Activated CD8-positive, alpha-beta T cell treated with anti-CD3 and anti-CD28 coated beads for 36 hours (primary cell): ENCODE measurements at regions not wholly inside any gene's neighbourhood (a gene's known extent, or its start where the extent isn't known, plus 50 kb on each side); places are given as distances from the start of the nearest gene placed in this dataset.
"Not testable (repeated sequence)": the region's sequence is repeated elsewhere in the genome, so short reads cannot be mapped to it uniquely, and the experiment has no call there.

ENCODE experiments used
- ATAC-seq: fragments of 200-7000 bp; cut with Tn5 transposase; one replicate; pipeline ENCODE4 v1.10.0; 2021; ENCODE audit warnings: mild to moderate bottlenecking, moderate library complexity
- CTCF ChIA-PET: fragments of 350-600 bp; sonication (Branson Sonifier 250); formaldehyde crosslinking; loops from one replicate; lab custom pipeline; 2021; ENCODE audit warnings: antibody characterized with exemption; lab: Charles Lee
- POLR2A ChIA-PET: fragments of 350-600 bp; sonication (Branson Sonifier 250); formaldehyde crosslinking; loops from one replicate; lab custom pipeline; 2021; ENCODE audit warnings: antibody characterized with exemption; lab: Charles Lee
- DNase-seq: peaks from one replicate; pipeline ENCODE4 v3.0.0-alpha.2; 2020
- H3K27ac Mint-ChIP-seq: one replicate; pipeline ENCODE4 v1.8.0; 2021; ENCODE audit warnings: mild to moderate bottlenecking, mixed read lengths
- H3K27me3 Mint-ChIP-seq: one replicate; pipeline ENCODE4 v1.8.0; 2021; ENCODE audit warnings: mixed read lengths
- H3K36me3 Mint-ChIP-seq: one replicate; pipeline ENCODE4 v1.8.0; 2021; ENCODE audit warnings: low read depth, mixed read lengths
- H3K4me1 Mint-ChIP-seq: one replicate; pipeline ENCODE4 v1.8.0; 2021; ENCODE audit warnings: low read depth, mixed read lengths
- H3K4me3 Mint-ChIP-seq: one replicate; pipeline ENCODE4 v1.8.0; 2021; ENCODE audit warnings: mild to moderate bottlenecking, moderate library complexity, mixed read lengths
- H3K9me3 Mint-ChIP-seq: one replicate; pipeline ENCODE4 v1.8.0; 2021; ENCODE audit warnings: mixed read lengths
- intact Hi-C: fragments of 100-400 bp; cut with micrococcal nuclease; formaldehyde crosslinking; loops from one replicate; pipeline ENCODE4 v1.10.0; 2022
- TF ChIP-seq, protein P1 (sequence below): fragments of 200-600 bp; IDR thresholded peaks from one replicate; pipeline ENCODE4 v1.8.0; 2022; ENCODE audit warnings: antibody characterized with exemption, mild to moderate bottlenecking

DNA sequence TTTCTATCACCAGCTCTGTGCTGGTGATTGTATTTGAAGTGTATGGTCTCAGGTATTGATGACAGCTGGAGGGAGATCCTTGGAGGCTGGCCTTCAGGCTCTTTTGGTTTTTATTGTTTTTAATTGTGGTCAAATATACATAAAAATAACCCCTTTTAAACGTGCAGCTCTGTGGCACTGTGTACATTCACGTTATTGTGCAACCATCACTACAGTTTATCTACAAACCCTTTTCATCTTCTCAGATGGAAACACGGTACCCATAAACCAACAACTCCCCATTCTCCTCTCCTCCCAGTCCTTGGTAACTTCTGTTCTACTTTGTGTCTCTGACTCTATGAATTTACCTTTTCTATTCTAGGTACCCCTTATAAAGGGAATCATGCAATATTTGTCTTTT is 79.3 kb upstream of the ATP8B1 start:
- no peak overlapping the region for H3K4me3 Mint-ChIP-seq
- no peaks in the 10 kb centered on the region for H3K36me3 Mint-ChIP-seq
- CTCF ChIA-PET = interaction anchor here (0.6 to 3.4 kb wide), 43 partner anchors 9 to 452 kb away, joined by 3 to 24 read pairs (median 4); partner anchors contain the start of gene NEDD4L
- DNase-seq = no peak
- peaks cover 7% of the 10 kb centered on the region for H3K27me3 Mint-ChIP-seq
- H3K27ac Mint-ChIP-seq = no peak overlapping the region
- H3K4me1 Mint-ChIP-seq = no peaks in the 10 kb centered on the region
- intact Hi-C loops = loop anchor here (5.0 kb wide), 2 partner anchors 240 to 255 kb away; no protein-coding TSS in a partner anchor
- no peak for ATAC-seq
- POLR2A ChIA-PET = no interaction called here
- peaks cover 2% of the 10 kb centered on the region for H3K9me3 Mint-ChIP-seq
- TF ChIP-seq, protein P1, sequence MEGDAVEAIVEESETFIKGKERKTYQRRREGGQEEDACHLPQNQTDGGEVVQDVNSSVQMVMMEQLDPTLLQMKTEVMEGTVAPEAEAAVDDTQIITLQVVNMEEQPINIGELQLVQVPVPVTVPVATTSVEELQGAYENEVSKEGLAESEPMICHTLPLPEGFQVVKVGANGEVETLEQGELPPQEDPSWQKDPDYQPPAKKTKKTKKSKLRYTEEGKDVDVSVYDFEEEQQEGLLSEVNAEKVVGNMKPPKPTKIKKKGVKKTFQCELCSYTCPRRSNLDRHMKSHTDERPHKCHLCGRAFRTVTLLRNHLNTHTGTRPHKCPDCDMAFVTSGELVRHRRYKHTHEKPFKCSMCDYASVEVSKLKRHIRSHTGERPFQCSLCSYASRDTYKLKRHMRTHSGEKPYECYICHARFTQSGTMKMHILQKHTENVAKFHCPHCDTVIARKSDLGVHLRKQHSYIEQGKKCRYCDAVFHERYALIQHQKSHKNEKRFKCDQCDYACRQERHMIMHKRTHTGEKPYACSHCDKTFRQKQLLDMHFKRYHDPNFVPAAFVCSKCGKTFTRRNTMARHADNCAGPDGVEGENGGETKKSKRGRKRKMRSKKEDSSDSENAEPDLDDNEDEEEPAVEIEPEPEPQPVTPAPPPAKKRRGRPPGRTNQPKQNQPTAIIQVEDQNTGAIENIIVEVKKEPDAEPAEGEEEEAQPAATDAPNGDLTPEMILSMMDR = no peak

DNA sequence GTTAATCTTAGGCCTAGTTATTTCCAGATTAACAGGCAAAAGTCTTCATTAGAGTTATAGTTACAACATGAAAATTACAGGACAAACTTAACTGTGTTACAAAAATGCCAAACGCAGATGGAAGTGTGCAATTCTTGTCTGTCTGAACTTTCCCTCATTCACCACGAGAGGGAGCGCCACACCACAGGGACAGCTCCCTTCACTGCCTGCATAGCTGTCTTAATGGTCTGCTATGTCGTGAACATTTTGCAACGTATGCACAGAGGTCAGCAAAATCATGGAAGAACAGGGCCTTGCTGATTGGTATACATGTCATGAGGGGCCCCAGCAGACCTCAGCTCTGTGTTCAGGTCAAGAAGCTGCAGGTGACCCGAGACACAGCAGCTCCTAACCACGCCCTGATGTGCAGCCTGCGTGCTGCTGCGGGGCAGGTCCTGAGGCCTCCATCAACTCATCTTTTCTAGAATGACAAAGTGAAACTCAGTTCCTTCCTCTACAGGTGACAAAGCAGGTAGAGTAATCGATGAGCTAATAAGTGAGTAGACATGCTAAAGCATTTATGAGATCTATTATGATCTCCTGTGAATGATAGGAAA is 78.8 kb upstream of the ATP8B1 start:
- ATAC-seq = peak; percentile 87
- Mint-ChIP-seq H3K27me3 (peaks cover 9% of the 10 kb centered on the region), H3K27ac (no peak overlapping the region), H3K36me3 (no peaks in the 10 kb centered on the region), H3K4me1 (no peaks in the 10 kb centered on the region), H3K9me3 (peaks cover 2% of the 10 kb centered on the region), H3K4me3 (no peak overlapping the region)
- TF ChIP-seq, protein P1 = peak; percentile 91
- intact Hi-C loops = loop anchor here (5.0 kb wide), 2 partner anchors 240 to 255 kb away; no protein-coding TSS in a partner anchor
- ChIA-PET POLR2A (no interaction called here), CTCF (interaction anchor here (0.6 to 3.4 kb wide), 45 partner anchors 9 to 453 kb away, joined by 3 to 24 read pairs (median 3); partner anchors contain the start of gene NEDD4L)
- peak; percentile 70 for DNase-seq

DNA sequence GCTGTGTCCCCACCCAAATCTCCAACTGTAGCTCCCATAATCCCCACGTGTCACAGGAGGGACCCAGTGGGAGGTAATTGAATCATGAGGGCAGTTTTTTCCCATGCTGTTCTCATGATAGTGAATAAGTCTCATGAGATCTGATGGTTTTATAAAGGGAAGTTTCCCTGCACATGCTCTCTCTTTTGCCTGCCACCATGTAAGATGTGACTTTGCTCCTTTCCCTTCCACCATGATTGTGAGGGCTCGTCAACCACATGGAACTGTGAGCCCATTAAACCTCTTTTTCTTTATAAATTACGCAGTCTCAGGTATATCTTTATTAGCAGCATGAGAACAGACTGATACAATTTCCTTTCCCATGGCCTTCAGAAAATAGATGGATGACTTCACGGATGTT is 76.8 kb upstream of the ATP8B1 start:
- H3K27me3 Mint-ChIP-seq, H3K4me1 Mint-ChIP-seq, H3K27ac Mint-ChIP-seq, H3K36me3 Mint-ChIP-seq, POLR2A ChIA-PET, H3K9me3 Mint-ChIP-seq, ATAC-seq, H3K4me3 Mint-ChIP-seq, DNase-seq: not testable (repeated sequence)
- intact Hi-C loops = loop anchor here (5.0 kb wide), 2 partner anchors 242 to 257 kb away; no protein-coding TSS in a partner anchor
- CTCF ChIA-PET = interaction anchor here (1.5 kb wide), 1 partner anchor 18 kb away, joined by 5 read pairs; no protein-coding TSS in a partner anchor

DNA sequence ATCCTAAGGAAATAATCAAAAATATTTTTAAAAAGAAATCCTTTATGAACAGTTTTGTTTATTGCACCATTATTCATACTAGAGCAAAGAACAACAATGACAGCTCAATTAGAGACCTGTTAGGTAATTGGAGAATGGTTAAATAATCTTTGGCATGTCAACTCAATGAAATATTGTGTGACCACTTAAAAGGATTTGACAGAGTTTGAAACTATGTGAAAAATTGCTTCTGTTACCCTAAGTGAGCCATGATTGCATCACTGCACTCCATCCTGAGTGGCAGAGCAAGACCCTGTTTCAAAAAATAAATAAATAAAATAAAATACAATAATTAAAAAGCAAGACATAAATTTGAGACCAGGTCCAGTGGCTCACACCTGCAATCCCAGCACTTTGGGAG is 66.1 kb upstream of the ATP8B1 start:
- no peak for DNase-seq

DNA sequence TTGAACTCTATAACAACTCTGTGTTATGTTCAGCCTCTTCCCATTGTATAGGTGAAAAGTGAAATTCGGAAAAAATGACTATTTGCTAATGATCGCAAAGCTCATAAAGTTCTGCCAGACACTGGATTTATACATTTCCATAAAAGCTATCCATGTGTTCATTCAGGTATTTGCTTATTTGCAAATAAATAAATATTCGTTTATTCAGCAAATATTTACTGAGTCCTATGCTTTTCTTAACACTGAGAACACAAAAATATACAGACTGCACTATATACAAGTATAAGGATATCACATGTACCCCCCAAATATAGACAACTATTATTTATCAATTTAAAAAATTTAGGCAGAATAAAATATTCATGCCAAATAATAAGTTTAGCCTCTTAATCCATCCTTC is 63.2 kb upstream of the ATP8B1 start:
- Mint-ChIP-seq H3K4me3 (no peak overlapping the region), H3K4me1 (no peaks in the 10 kb centered on the region), H3K27me3 (peaks cover 8% of the 10 kb centered on the region), H3K27ac (no peak overlapping the region), H3K9me3 (peaks cover 4% of the 10 kb centered on the region), H3K36me3 (no peaks in the 10 kb centered on the region)
- POLR2A ChIA-PET = no interaction called here
- no peak for DNase-seq
- intact Hi-C loops = no loop called here
- no peak for ATAC-seq
- TF ChIP-seq, protein P1 = no peak
- CTCF ChIA-PET = no interaction called here

More for the DNA sequence above, 66.1 kb upstream of the ATP8B1 start:
- CTCF ChIA-PET = interaction anchor here (0.7 to 1.4 kb wide), 2 partner anchors 10 to 13 kb away, joined by 3 to 5 read pairs; no protein-coding TSS in a partner anchor
- Mint-ChIP-seq H3K27ac (no peak overlapping the region), H3K36me3 (no peaks in the 10 kb centered on the region), H3K27me3 (peaks cover 3% of the 10 kb centered on the region), H3K4me3 (no peak overlapping the region), H3K9me3 (peaks cover 21% of the 10 kb centered on the region), H3K4me1 (no peaks in the 10 kb centered on the region)
- intact Hi-C loops = no loop called here
- TF ChIP-seq, protein P1 = no peak
- POLR2A ChIA-PET = interaction anchor here (0.7 kb wide), 1 partner anchor 105 kb away, joined by 3 read pairs; no protein-coding TSS in a partner anchor
- ATAC-seq = no peak
